ENCODE measurements at regions not wholly inside any gene's neighbourhood (a gene's known extent, or its start where the extent isn't known, plus 50 kb on each side); places are given as distances from the start of the nearest gene placed in this dataset.

DNA sequence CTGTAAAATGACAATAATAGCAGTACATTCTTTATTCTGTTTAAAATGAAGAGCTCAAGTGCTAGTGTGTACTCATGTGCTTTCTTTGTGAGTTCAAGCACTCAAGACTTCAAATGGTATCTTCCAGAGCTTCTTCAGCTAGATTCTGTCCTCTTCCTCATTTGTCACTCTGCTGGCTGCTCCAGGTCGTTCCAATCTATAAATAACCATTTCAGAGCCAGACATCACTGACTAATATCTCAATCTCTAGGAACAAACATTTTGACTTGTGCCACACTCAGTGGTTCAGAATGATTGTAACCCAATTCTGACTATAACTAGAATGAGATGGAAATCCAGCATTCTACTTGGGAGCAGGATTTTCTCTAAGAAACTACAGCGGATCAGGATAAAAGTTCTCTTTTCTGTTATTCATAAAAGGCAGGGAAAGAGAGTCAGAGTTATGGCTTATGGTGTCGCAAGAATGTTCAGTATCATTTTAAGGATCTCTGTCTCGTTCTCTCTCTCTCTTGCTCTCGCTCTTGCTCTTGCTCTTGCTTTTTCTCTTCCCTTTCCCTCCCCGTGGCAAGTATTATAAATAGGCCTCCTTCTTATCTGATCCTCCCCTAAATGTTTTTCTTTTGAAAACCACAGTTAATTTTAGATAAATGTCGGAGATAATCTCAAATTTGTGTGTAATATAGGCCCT lies 116.3 kb upstream of the MAF start:
- DNase-seq (ENCODE audit: low read depth in 2 of 2), result no peak

DNA sequence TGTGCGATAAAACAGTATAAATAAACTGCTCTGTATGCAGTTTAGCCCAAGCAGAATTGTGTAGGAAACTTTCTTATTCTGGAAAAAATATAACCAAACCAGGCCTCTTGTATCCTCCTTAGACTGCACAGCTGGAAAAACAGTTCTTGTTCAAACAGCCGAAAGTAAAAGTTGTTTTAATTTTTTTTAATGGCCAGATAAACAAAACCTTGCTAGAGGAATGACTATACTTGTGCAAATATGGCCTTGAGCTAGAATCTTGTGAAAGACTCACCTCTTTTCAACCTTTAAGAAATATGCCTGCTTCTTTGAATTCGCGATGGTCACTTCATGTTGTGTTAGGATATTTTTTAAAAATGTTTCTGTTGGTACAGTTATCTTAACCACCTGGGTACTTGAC lies 114.5 kb upstream of the MAF start:
- no peak for DNase-seq (ENCODE audit: low read depth in 2 of 2)

DNA sequence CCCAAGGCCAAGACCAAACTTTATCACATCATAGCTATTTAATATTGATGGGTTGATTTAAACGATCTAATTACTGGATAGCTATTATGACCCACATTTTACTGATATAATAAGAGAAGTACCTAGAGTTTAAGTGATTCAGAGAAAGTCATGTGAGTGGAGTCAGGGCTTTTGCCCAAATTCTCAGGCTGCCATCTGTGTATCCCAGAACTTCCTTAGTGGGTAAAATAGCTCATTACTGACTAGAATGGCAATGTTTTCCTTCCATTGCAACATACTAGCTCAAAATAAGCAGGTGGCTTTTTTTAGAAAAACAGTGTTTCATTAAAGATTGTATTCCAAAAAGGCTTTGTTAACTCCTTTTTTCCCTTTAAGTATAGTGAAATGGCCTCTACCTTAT lies 113.9 kb upstream of the MAF start:
- no peak for DNase-seq (ENCODE audit: low read depth in 2 of 2)

DNA sequence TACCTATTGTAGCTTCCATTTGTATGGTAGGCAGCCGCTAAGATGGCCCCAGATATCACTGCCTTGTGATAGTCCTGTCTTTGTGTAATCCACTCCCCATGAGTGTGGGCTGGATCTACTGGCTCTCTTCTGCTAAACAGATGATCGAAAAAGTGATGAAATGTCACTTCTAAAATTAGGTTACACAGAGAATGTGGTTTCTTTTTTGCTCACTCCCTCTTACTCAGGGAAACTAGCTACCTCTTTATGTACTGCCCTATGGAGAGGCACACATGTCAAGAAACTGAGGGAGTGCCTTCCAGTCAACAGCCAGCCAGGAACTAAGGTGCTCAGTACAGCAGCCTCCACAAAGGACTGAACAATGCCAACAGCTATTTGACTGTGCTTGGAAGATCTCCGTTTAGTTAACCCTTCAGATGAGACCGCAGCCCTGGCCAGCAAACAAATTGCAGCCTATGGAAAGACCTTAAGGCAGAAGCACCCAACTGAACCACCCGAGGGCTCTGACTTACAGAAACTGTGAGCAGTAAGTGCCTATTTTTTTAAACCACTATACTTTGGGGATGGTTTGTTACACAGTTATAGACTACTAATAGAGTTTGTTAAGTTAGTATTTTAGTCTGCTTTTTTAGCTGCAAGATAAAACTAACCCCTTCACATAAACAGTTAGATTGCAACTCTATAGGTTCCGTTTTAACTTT lies 113.2 kb upstream of the MAF start:
- DNase-seq (ENCODE audit: low read depth in 2 of 2), result no peak

DNA sequence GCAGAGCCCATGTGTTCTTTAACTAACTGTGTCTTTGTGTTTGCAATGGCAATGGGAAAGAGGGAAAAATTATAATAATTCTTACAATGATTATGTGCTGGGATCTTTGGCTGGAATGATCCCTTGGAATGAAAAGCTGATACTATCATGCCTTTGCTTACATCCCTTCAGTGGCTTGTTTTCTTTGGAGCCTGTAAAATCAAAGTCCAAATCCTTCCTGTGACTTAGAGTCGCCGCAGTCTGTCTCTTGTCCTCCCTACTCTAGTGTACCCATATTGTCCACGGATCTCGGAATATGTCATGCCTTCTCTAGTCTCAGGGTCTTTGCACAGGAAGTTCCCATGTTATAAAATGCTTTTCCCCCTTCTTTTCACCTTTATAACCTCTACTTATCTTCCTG lies 111.7 kb upstream of the MAF start:
- DNase-seq (ENCODE audit: low read depth in 2 of 2), result no peak

DNA sequence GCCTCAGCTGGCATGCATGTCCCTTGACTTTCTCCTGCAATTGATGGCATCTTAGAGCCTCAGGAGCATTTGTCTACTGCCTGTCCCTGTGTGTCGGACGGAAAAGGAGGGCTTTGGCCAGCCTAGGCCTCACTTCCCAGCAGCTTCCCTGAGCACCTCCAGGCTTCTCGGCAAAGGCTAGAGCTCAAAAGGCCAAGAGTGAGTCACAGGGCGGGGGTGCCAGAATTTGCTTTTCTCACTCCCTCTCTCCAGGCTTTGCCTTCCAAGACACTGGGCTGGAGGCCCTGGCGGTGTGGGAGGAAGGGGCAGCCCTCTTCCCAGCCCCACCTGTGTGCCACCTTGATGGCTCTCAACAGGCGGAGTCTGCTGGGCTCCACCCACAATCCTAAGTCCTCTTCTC lies 107.3 kb upstream of the MAF start:
- DNase-seq (ENCODE audit: low read depth in 2 of 2), result no peak

DNA sequence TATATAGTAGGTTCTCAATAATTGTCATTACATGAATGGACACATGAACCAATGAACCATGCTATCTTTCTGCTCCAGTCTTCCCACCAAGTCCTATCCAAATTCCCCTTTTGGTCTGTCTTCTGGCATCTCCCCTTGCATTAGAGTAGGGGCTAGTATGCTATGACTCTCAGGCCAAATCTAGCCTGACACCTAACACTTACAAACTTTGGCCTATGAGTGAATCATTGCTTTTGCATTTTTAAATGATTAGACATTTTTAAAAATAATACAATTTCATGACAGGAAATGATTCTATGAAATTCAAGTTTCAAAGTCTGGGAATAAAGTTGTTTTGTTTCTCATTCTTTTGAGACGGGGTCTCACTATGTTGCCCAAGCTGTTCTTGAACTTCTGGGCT lies 102.5 kb upstream of the MAF start:
- no peak for DNase-seq (ENCODE audit: low read depth in 2 of 2)

DNA sequence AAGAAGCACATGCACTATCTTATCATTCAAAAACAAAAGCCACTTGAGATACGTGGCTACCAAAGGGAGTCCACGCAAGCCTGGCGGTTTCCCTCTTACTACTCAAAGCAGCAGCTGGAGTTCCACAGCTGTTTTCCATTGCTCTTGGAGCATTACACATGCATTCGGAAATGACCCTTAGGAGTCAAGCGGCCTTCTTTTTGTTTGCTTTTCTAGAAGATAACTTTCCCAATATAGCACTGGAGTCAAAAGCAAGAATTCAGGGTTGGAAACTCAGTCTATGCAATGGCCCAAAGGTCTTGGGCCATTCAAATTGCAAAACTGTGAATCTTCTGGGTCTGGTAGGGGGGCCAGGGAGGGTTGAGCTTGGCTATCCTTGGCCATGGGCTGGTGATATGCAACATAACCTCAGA lies 97.8 kb upstream of the MAF start:
- no peak for DNase-seq (ENCODE audit: low read depth in 2 of 2)

DNA sequence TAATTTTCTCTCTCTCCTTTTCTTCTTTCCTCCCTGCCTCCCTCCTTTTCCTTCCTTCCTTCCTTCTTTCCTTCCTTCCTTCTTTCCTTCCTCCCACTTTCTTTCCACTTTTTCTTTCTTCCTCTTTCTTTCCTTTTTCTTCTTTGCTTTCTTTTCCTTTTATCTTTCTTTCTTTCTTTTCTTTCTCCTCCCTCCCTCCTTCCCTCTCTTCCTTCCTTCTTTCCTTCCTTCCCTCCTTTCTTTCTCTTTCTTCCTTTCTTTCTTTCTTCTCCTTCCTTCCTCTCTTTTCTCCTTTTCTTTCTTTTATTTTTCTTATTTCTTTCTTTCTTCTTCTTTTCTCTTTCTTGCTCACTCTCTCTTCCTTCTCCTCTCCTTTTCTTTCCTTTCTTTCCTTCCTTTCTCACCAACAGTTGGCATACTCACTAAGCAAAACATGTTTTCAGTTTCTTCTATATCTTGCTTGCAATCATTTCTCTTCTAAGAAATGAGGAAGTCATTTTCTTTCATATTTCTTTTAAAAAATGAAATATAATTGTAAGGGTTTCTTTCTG lies 97.1 kb upstream of the MAF start:
- no peak for DNase-seq (ENCODE audit: low read depth in 2 of 2)

DNA sequence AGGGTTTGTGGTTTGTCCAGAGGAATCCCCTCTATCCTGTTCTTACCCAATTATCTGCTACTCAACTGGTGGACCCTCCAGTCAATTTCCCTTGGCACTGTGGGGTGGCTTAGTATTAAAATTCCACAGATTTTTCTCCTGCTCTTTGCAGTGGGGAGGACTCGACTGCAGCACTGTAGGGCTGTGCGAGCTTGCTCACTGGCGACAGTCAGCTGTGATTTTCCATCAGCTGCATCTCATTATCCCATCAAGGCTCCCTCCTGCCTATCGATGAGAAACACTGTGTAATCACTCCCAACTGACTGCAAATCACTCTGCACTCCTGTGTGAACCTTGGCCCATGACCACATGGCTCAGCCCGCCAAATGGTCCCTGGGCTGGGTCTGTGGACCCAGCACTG lies 90.5 kb upstream of the MAF start:
- no peak for DNase-seq (ENCODE audit: low read depth in 2 of 2)

DNA sequence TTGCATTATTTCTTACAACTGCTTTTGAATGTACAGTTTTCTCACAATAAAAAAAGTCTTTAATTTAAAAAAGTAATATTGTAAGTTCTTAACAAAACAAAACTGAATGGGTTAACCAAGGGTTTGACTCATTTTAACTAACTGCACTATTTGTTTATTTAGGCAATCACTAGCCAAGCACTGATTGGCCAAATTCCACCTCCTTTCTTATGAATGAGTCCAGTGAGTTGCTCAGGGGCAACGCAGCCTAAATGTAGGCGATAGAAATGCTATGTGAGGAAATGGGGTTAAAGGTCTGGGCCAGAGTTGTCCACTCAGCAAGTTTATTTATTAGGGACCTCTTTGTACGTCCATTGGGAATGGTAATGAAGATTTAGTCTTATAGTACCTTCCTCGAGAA lies 89.6 kb upstream of the MAF start:
- no peak for DNase-seq (ENCODE audit: low read depth in 2 of 2)

DNA sequence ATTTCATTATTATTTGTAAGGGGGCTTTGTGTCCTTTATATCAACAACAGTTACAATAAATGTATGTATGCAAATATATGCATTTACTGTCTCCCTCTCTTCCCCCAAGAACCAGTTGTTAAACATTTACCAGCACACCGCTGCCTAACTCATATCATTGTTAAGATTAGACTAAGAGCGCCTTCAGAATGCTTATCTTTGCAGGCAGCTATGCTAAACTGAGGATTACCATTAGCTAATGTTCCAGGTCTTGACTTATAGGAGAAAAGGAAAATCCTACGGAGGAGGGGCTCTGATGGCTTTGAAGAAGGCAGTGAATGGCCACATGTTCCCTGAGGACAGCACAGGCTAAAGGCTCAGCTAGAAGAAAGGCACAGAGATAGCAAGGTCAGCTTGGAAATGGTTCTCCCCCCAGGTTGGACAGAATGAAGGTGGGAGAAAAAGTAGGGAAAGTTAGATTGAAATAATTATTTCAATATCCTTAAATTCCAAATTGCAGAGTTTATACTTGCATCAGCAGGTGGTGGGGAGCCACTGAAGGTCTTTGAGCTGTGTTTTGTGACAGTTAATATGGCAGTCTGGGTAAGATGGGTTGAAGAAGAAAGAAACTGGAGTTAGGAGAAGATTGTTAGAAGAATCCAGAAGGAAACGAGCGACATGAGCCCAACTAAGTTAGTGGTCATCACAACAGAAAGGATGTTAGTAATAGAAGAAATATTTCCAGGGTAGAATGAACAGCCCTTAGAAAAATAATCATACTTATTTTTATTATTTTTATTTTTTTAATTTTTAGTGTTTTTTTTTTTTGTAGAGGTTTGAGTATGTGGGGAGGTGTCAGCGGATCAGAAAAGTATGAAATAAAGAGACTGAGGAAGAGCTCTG lies 87.0 kb upstream of the MAF start:
- DNase-seq (ENCODE audit: low read depth in 2 of 2), result no peak

DNA sequence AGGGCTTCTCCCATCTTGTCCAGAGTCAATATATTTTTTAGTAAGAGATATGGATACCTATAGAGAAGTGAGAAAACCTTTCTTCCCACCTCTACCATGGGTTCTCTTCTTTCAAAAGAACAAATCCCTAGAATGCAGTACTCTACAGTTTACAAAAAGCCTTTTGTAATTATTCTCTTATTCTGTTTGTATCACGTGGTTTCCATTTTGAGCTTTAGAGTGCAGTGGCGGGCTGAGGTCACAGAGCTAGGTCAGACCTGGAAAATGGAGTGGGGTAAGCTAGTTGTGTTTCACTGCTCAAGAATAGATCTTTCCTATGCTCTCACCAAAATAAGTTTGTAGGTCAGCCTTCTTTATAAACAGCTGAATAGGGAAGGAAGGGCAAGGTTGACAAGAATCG lies 85.3 kb upstream of the MAF start:
- DNase-seq (ENCODE audit: low read depth in 2 of 2), result no peak

DNA sequence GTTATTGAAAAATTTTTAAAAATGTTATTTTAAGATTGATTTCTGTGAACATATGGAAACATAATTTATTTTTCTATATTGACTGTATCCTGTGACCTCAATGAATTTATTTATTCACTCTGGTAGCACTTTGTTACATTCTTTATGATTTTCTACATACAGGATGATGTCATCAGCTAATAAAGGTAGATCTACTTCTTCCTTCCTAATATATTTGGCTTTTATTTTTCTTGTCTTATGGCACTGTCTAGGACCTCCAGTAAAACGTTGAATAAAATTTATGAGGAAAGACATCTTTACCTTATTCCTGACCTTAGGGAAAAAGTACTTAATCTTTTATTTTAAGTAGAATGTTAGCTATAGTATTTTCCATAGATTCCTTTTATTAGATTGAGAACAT lies 78.8 kb upstream of the MAF start:
- DNase-seq (ENCODE audit: low read depth in 2 of 2), result no peak

DNA sequence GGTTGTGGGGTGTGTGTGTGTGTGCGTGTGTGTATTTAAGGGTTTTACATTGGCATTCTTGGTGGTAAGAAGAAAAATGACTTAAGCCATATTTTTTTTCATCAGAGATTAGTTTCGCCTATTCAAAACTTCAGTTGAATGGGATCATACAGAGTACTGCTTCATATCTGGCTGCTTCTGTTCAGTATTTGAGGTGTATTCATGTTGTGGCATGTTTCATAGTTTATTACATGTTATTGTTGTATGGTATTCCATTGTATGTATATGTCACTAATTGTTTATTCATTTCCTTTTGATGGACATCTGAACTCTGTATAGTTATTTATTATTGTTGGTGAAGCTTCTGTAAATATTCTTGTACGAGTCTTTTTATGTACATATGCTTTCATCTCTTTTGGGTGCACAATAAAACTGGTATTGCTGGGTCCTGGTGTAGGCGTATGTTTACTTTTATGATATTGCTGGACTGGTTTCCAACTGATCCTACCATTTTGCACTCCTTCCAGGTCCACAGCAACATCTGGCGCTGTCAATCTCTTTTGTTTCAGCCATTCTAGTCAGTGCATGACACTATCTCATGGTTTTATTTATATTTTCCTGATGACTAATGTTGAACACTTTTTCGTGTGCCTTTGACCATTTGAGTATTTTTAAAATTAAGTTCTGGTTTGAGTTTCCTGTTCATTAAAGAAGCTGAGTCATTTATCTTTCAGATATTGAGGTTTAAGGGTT lies 77.4 kb upstream of the MAF start:
- DNase-seq (ENCODE audit: low read depth in 2 of 2), result no peak

DNA sequence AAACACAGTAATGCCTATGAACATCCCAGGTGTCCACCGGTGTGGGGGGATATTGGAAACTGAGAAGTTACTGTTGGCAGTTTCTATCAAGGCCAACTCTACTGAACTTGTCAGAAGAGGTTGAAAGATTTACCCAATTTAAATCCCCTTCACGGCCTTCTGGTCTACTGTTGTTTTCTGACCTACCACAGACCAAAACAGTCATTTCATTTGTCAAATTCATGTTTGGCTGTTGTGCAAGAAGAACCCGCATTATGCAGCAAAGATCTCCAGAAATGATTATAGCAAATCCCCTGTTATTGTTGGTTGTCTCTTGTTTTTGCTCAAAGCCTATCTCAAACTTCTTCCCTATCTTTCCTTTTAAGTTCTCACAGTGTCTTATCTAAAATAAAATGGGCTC lies 73.1 kb upstream of the MAF start:
- no peak for DNase-seq (ENCODE audit: low read depth in 2 of 2)

DNA sequence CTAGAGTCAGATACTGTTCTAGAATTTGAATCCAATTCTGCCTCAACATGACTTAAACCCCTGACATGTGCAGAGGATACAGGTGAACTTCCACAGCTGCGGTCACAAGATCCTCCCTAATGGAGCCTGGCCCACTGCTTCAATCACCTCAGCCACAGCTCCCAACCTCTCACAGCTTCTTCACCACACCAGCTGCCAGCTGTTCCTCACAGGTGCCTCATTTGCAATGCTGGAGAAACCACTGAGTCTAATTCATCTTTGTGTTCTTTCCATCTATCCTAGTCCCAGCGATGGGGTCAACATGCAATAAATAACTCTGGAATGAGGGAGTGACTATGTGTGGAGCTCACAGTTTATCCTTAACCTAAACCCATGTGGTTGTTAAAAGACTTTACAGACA lies 72.0 kb upstream of the MAF start:
- DNase-seq (ENCODE audit: low read depth in 2 of 2), result no peak

DNA sequence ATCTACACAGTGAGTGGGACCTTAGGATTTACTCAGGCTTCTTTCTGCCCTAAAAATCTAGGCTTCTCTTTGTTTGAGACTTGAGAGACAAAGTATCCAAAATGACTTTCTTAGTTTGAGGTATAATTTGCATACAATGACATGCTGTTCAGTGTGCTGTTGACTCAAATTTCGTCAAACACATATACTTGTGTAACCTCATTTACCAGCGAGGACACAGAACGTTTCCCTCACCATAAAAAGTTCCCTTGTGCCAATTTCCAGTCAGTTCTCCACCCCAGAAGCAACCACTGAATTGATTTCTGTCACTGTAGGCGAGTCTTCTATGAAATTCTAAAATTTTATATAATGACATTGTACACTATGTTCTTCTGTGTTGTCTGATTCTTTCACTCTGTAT lies 68.0 kb upstream of the MAF start:
- no peak for DNase-seq (ENCODE audit: low read depth in 2 of 2)

DNA sequence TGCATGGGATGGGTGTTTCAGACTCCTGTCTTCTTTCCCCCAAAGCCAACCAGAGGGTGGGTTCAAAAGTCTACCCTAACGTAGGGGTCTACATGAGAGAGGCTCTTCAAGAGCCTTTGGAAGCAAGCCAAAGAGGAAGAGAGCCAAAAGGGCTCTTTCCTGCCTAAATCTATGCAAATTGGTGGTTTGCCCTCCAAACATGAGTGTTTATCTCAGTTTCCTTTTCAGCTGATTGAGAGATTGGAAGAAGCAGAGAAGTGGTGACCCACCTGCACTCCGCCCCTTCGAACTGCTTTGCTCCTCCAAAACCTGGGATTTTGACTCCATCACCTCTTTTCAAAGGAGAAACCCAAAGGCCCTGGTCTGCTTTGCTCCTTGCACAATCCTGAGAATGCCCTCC lies 65.4 kb upstream of the MAF start:
- no peak for DNase-seq (ENCODE audit: low read depth in 2 of 2)

DNA sequence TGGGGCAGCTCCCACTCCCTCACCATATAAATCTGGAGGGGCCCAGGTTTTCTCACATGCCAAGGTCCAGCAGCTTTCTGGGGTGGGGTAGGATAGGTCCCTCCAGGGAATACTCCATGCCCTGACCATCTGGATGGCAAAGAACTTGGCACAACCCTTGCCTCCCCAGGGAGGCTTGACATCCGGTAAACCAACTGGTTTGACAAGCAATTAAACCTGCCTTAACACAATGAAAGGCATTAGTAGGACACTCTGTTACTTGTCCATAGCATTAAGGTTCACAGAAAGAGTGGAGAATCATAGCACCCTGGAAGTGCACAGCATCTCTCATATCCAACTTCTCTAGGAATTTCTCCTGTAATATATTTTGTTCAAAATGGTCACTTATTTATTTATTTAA lies 63.9 kb upstream of the MAF start:
- DNase-seq (ENCODE audit: low read depth in 2 of 2), result no peak

DNA sequence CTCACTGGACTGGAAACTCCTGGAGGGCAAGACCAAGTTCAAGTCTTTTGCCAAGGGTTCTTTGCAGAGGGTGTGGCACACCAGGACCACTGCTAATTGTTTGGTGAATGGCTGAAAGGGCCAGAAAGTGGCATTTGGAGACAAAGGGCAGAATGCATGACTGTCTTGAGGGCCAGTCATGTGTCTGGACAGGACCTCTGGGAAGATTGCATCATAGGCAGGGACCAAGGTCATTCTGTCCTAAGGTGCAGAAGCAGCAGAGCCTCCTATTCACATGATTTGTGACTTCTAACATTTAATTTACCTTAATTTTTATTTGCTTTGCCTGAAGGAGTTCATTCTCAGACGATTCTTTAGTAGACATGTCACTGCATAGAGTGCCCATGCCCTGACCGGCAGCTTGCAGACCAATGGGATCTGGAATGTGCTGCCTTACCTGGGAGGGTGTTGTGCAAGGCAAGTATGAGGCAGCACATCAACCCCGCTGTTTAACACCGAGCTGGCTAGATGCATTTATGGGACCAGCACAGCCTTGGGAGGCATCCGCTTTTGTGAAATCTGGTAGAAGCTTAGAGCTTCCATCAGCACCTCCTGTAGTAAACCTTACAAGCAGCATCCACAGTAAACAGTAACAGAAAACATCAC lies 62.3 kb upstream of the MAF start:
- DNase-seq (ENCODE audit: low read depth in 2 of 2), result no peak
